Fibroblast of lung (primary cell): ENCODE measurements at regions not wholly inside any gene's neighbourhood (a gene's known extent, or its start where the extent isn't known, plus 50 kb on each side); places are given as distances from the start of the nearest gene placed in this dataset.

Experiments used
- DNase-seq, 2 donors: peaks; one replicate each; pipeline versions ENCODE4 v3.0.0 to v3.0.0-alpha.2; 2010; ENCODE audit warnings: low read depth in 2 of 2
- H2AFZ ChIP-seq: 2 replicates; pipeline ENCODE4 v1.5.1; 2012; ENCODE audit warnings: low read length, control low read depth, inconsistent platforms
- H3K27ac ChIP-seq: 2 replicates; pipeline ENCODE4 v1.5.1; 2011; ENCODE audit warnings: low read length, control low read depth; ENCODE audit not compliant: insufficient read depth
- H3K27me3 ChIP-seq: 2 replicates; pipeline ENCODE4 v1.5.1; 2011; ENCODE audit warnings: mild to moderate bottlenecking, low read length; ENCODE audit not compliant: control insufficient read depth, insufficient read depth
- H3K36me3 ChIP-seq: 2 replicates; pipeline ENCODE4 v1.5.1; 2011; ENCODE audit warnings: low read length; ENCODE audit not compliant: control insufficient read depth, insufficient read depth
- H3K4me1 ChIP-seq: 2 replicates; pipeline ENCODE4 v1.5.1; 2011; ENCODE audit warnings: low read length; ENCODE audit not compliant: control insufficient read depth, insufficient read depth; ENCODE audit errors: extremely low read depth
- H3K4me2 ChIP-seq: 2 replicates; pipeline ENCODE4 v1.5.1; 2011; ENCODE audit warnings: low read length, control low read depth; ENCODE audit not compliant: insufficient read depth; ENCODE audit errors: extremely low read depth
- H3K4me3 ChIP-seq, 4 experiments: fragments of 200-600 bp in 1 of 4; sonication (generic) in 1 of 4; replicated peaks in 1 of 4; 2 replicates each; pipeline ENCODE4 v1.5.1; 2011 to 2016; ENCODE audit warnings: low read length in 4 of 4, low read depth in 3 of 4, mild to moderate bottlenecking in 3 of 4, control low read depth in 2 of 4, inconsistent platforms in 1 of 4, mixed read lengths in 1 of 4; ENCODE audit not compliant: insufficient read depth in 1 of 4; ENCODE audit errors: control extremely low read depth in 1 of 4
- H3K79me2 ChIP-seq: 2 replicates; pipeline ENCODE4 v1.5.1; 2012; ENCODE audit warnings: mild to moderate bottlenecking, low read length, inconsistent platforms; ENCODE audit not compliant: control insufficient read depth, insufficient read depth
- H3K9ac ChIP-seq: 2 replicates; pipeline ENCODE4 v1.5.1; 2011; ENCODE audit warnings: mild to moderate bottlenecking, low read length, control low read depth; ENCODE audit not compliant: insufficient read depth
- H3K9me3 ChIP-seq: 2 replicates; pipeline ENCODE4 v1.5.1; 2012; ENCODE audit warnings: low read depth, low read length; ENCODE audit not compliant: control insufficient read depth, insufficient read depth
- H4K20me1 ChIP-seq: 2 replicates; pipeline ENCODE4 v1.5.1; 2011; ENCODE audit warnings: low read length; ENCODE audit not compliant: control insufficient read depth, insufficient read depth; ENCODE audit errors: extremely low read depth
- CTCF ChIP-seq, 2 donors: IDR thresholded peaks in 1 of 2; conservative IDR thresholded peaks in 1 of 2; 1 replicate in 1 of 2; 2 replicates in 1 of 2; pipeline ENCODE4 v1.5.1; 2011 to 2012; ENCODE audit warnings: low read length in 2 of 2, control low read depth in 1 of 2, inconsistent platforms in 1 of 2, low read depth in 1 of 2, mild to moderate bottlenecking in 1 of 2
- EZH2 ChIP-seq: IDR thresholded peaks from 2 replicates; pipeline ENCODE4 v1.5.1; 2012; ENCODE audit warnings: low read length, control low read depth, mild to moderate bottlenecking; ENCODE audit errors: missing control alignments

GRCh38 chr18:6677086-6677485, 52.4 kb upstream of the ARHGAP28 start:
- no peak overlapping the region for H3K9ac ChIP-seq
- TF ChIP-seq CTCF (conservative IDR thresholded peaks at IDR 0.05 in 1 of 2, IDR thresholded peaks at IDR 0.05 in 1 of 2; ENCODE audit: low read depth in 1 of 2, low read length in 2 of 2) (no peak), EZH2 (no peak)
- no peak overlapping the region for H3K4me3 ChIP-seq
- H3K4me2 ChIP-seq = no peak overlapping the region
- no peak overlapping the region for H3K27ac ChIP-seq
- H4K20me1 ChIP-seq = no peaks in the 10 kb centered on the region
- DNase-seq = no peak
- H2AFZ ChIP-seq = no peak overlapping the region
- no peaks in the 10 kb centered on the region for H3K27me3 ChIP-seq
- H3K4me1 ChIP-seq = no peaks in the 10 kb centered on the region
- H3K36me3 ChIP-seq = no peaks in the 10 kb centered on the region
- H3K9me3 ChIP-seq = no peaks in the 10 kb centered on the region
- H3K79me2 ChIP-seq = no peaks in the 10 kb centered on the region

GRCh38 chr18:6679201-6679600, 50.3 kb upstream of the ARHGAP28 start:
- H3K27ac ChIP-seq = no peak overlapping the region
- no peak for TF ChIP-seq CTCF (conservative IDR thresholded peaks at IDR 0.05 in 1 of 2, IDR thresholded peaks at IDR 0.05 in 1 of 2; ENCODE audit: low read depth in 1 of 2, low read length in 2 of 2)
- TF ChIP-seq EZH2 = no peak

More at GRCh38 chr18:6679201-6679600, 50.3 kb upstream of the ARHGAP28 start:
- Histone ChIP-seq H3K79me2 (no peaks in the 10 kb centered on the region), H3K4me3 (no peak overlapping the region), H3K4me2 (no peak overlapping the region), H4K20me1 (no peaks in the 10 kb centered on the region), H3K36me3 (no peaks in the 10 kb centered on the region), H2AFZ (no peak overlapping the region), H3K27me3 (no peaks in the 10 kb centered on the region), H3K9ac (no peak overlapping the region), H3K4me1 (no peaks in the 10 kb centered on the region), H3K9me3 (no peaks in the 10 kb centered on the region)
- no peak for DNase-seq
